Mesendoderm (in vitro differentiated cells): ENCODE measurements at regions not wholly inside any gene's neighbourhood (a gene's known extent, or its start where the extent isn't known, plus 50 kb on each side); places are given as distances from the start of the nearest gene placed in this dataset.

ENCODE experiments used
- DNase-seq: peaks from one replicate; pipeline ENCODE4 v3.0.0; 2013
- H2AK5ac ChIP-seq: 2 replicates; pipeline ENCODE4 v1.6.1; 2013; ENCODE audit warnings: low read length, inconsistent platforms
- H2BK120ac ChIP-seq: 2 replicates; pipeline ENCODE4 v1.6.1; 2013; ENCODE audit warnings: low read depth, mild to moderate bottlenecking, low read length, moderate library complexity, mixed read lengths
- H2BK15ac ChIP-seq: replicated peaks from 2 replicates; pipeline ENCODE4 v1.6.1; 2013; ENCODE audit warnings: low read depth, mild to moderate bottlenecking, moderate library complexity
- H2BK5ac ChIP-seq: 2 replicates; pipeline ENCODE4 v1.6.1; 2013; ENCODE audit warnings: low read length, inconsistent platforms
- H3K18ac ChIP-seq: 2 replicates; pipeline ENCODE4 v1.6.1; 2013; ENCODE audit warnings: mild to moderate bottlenecking, low read length, mixed read lengths
- H3K23ac ChIP-seq: one replicate; pipeline ENCODE4 v1.6.1; 2013; ENCODE audit warnings: low read length
- H3K27ac ChIP-seq: 2 replicates; pipeline ENCODE4 v1.5.1; 2013; ENCODE audit warnings: low read depth, mild to moderate bottlenecking, inconsistent platforms, low read length, moderate library complexity
- H3K27me3 ChIP-seq: 2 replicates; pipeline ENCODE4 v1.6.1; 2013; ENCODE audit warnings: low read length, control low read depth, mild to moderate bottlenecking, inconsistent platforms; ENCODE audit not compliant: insufficient read depth, poor library complexity
- H3K36me3 ChIP-seq: 2 replicates; pipeline ENCODE4 v1.6.1; 2013; ENCODE audit warnings: low read length, inconsistent platforms; ENCODE audit not compliant: control insufficient read depth, insufficient read depth
- H3K4ac ChIP-seq: one replicate; pipeline ENCODE4 v1.6.1; 2013; ENCODE audit warnings: low read depth, mild to moderate bottlenecking, low read length, moderate library complexity
- H3K4me1 ChIP-seq: 2 replicates; pipeline ENCODE4 v1.6.1; 2013; ENCODE audit warnings: low read depth, low read length, inconsistent platforms; ENCODE audit not compliant: control insufficient read depth
- H3K4me2 ChIP-seq: 2 replicates; pipeline ENCODE4 v1.6.1; 2013; ENCODE audit warnings: low read length
- H3K4me3 ChIP-seq: 2 replicates; pipeline ENCODE4 v1.5.1; 2013; ENCODE audit warnings: mild to moderate bottlenecking, low read length
- H3K56ac ChIP-seq: one replicate; pipeline ENCODE4 v1.6.1; 2013; ENCODE audit warnings: low read length
- H3K79me1 ChIP-seq: 2 replicates; pipeline ENCODE4 v1.6.1; 2013; ENCODE audit warnings: low read length, inconsistent platforms
- H3K79me2 ChIP-seq: 2 replicates; pipeline ENCODE4 v1.6.1; 2013; ENCODE audit warnings: mild to moderate bottlenecking, low read length; ENCODE audit not compliant: control insufficient read depth, insufficient read depth
- H3K9ac ChIP-seq: 2 replicates; pipeline ENCODE4 v1.6.1; 2013; ENCODE audit warnings: low read length, inconsistent platforms
- H4K5ac ChIP-seq: one replicate; pipeline ENCODE4 v1.6.1; 2013; ENCODE audit warnings: low read length
- H4K8ac ChIP-seq: one replicate; pipeline ENCODE4 v1.6.1; 2013; ENCODE audit warnings: low read depth, mild to moderate bottlenecking, control low read depth, low read length, moderate library complexity
- WGBS: extraction: QIAGEN DNeasy Blood & Tissue Kit; methylation state at CpG from one replicate; pipeline ENCODE4 v1.1.7; 2013; ENCODE audit warnings: low lambda C conversion rate, missing lambda C conversion rate; ENCODE audit not compliant: insufficient coverage; ENCODE audit errors: extremely low coverage; 5-methylcytosine and 5-hydroxymethylcytosine counted together

DNA sequence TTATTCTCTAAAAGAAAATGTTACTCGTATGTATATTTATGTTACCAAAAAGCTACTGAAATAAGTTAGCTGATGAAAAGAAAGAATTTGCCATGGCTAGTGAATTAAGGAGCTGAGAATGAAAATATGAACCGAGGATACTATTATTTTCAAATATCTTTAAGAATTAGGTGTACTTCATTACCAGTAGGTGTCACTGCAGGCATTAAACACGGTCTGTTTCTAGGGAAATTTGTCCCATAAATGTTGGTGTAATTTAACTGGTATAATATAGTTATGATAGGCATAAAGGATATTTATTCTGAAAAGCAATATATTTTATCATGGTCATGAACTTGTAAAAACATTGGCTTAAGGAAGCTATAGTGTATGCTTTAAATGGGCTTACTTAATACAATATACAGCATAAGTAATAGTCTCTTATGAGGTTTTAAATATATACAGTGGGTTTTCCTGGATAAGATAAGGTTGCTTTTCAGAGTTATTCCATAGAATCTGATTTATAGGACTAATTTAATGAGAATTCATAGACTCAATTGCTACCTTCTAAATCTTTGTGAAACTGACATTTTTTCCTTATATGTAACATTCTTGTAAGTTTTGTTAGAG is 72.4 kb upstream of the MPDZ start:
- Histone ChIP-seq H3K23ac (no peak overlapping the region), H3K79me2 (no peaks in the 10 kb centered on the region), H3K4me3 (no peak overlapping the region), H3K18ac (no peak overlapping the region), H4K8ac (no peak overlapping the region), H3K36me3 (no peaks in the 10 kb centered on the region), H3K9ac (no peak overlapping the region), H3K4ac (no peak overlapping the region), H2BK15ac (no peak overlapping the region), H3K79me1 (no peaks in the 10 kb centered on the region), H3K27me3 (no peaks in the 10 kb centered on the region), H2BK120ac (no peak overlapping the region), H3K56ac (no peak overlapping the region), H2BK5ac (no peak overlapping the region), H3K4me1 (no peaks in the 10 kb centered on the region), H3K4me2 (no peak overlapping the region), H3K27ac (no peak overlapping the region), H4K5ac (no peak overlapping the region), H2AK5ac (no peak overlapping the region)
- no CpG with 5 or more reads among the region's 3 CpGs for WGBS
- peak; percentile 41 for DNase-seq

DNA sequence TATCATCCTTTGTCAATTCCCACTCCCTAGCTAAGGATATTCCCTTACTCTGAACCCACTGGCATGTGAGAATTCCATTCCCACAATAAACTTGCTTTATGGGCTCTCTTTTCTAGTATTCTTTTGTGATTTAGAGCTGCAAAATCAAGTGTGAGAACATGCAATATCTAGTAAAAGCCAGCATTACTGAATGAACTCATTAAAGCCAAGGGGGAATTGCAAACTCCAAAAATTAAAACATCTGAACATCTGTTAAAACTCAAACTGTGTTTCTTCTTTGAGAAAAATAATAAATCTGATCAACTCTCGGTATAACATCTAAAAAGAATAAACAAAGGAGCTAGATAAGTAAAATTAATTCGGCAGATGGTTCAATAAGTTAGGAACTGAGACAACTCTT is 53.1 kb upstream of the MPDZ start:
- DNase-seq = no peak
- Histone ChIP-seq H3K27me3 (no peaks in the 10 kb centered on the region), H4K8ac (no peak overlapping the region), H3K4me3 (no peak overlapping the region), H3K27ac (no peak overlapping the region), H3K56ac (no peak overlapping the region), H3K4me1 (no peaks in the 10 kb centered on the region), H3K79me2 (no peaks in the 10 kb centered on the region), H3K23ac (no peak overlapping the region), H3K9ac (no peak overlapping the region), H3K4ac (no peak overlapping the region), H3K36me3 (no peaks in the 10 kb centered on the region), H4K5ac (no peak overlapping the region), H3K18ac (no peak overlapping the region), H2AK5ac (no peak overlapping the region), H2BK120ac (no peak overlapping the region), H2BK15ac (no peak overlapping the region), H3K4me2 (no peak overlapping the region), H2BK5ac (no peak overlapping the region), H3K79me1 (no peaks in the 10 kb centered on the region)
- no CpG with 5 or more reads among the region's 2 CpGs for WGBS

DNA sequence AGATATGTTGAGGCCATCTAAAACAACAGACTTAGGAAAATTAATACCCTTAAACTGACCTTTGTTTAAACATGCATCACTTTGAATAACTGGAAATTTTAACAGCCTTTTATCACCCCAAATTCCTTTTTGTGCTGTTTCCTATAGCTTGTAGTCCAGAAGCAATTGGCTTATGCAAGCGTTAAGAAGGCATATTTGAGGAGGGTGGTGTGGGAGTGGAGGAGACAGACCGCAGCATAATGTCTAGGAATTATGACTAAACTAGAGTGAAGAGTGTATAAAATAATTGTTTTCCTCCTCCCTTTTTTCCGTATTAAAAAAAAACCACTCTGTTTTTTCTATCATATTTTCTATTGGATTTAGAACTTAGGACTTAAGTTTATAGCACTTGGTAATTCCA is 51.8 kb upstream of the MPDZ start:
- H2BK120ac ChIP-seq = no peak overlapping the region
- no peak overlapping the region for H3K23ac ChIP-seq
- H3K79me1 ChIP-seq = no peaks in the 10 kb centered on the region
- H3K56ac ChIP-seq = no peak overlapping the region
- no peaks in the 10 kb centered on the region for H3K4me1 ChIP-seq
- H3K27me3 ChIP-seq = no peaks in the 10 kb centered on the region
- H3K36me3 ChIP-seq = no peaks in the 10 kb centered on the region
- no peaks in the 10 kb centered on the region for H3K79me2 ChIP-seq
- DNase-seq = no peak
- no peak overlapping the region for H3K18ac ChIP-seq
- no peak overlapping the region for H4K5ac ChIP-seq
- no peak overlapping the region for H3K4me3 ChIP-seq
- H4K8ac ChIP-seq = no peak overlapping the region
- H3K9ac ChIP-seq = no peak overlapping the region
- H3K4me2 ChIP-seq = no peak overlapping the region
- no peak overlapping the region for H3K4ac ChIP-seq
- no peak overlapping the region for H3K27ac ChIP-seq
- H2AK5ac ChIP-seq = no peak overlapping the region
- WGBS = no CpG with 5 or more reads among the region's 3 CpGs
- H2BK15ac ChIP-seq = no peak overlapping the region
- H2BK5ac ChIP-seq = no peak overlapping the region

DNA sequence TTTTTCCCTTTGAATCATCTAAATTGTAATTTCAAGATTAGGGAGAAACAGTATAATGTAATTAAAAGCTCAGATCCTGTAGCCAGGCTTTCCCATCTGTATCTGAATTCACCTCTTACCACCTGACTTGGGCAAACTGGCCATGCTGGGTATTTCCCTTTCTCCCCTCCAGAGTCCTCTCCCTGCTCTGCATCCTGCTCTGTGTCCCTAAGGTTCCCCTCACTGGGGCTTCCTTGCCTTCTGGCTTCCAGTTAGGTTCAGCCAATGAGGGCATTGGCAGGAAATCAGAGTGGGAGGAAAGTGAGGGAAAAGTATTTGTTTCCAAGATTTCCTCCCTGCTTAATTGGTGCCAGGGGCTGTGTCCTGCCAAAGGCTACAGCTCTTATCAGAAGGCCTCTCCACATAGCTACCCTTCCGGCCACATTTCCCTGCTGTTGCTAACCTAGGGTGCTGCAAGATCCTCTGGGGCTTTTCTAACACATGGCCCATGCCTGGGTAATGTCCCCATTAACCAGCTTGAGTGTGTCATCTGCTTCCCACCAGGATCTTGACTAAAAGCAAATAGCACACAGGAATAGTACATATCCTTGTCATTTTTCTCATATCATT is 51.0 kb upstream of the MPDZ start:
- Histone ChIP-seq H2BK5ac (no peak overlapping the region), H3K56ac (no peak overlapping the region), H3K36me3 (no peaks in the 10 kb centered on the region), H3K27ac (no peak overlapping the region), H3K18ac (no peak overlapping the region), H2BK120ac (no peak overlapping the region), H3K9ac (no peak overlapping the region), H3K4me3 (no peak overlapping the region), H4K5ac (no peak overlapping the region), H2AK5ac (no peak overlapping the region), H3K4me1 (no peaks in the 10 kb centered on the region), H3K23ac (no peak overlapping the region), H4K8ac (no peak overlapping the region), H3K79me2 (no peaks in the 10 kb centered on the region), H3K4ac (no peak overlapping the region), H3K4me2 (no peak overlapping the region), H2BK15ac (no peak overlapping the region), H3K27me3 (no peaks in the 10 kb centered on the region), H3K79me1 (no peaks in the 10 kb centered on the region)
- WGBS = no CpG with 5 or more reads among the region's 1 CpG
- peak; percentile 55 for DNase-seq
